ENCODE measurements at regions not wholly inside any gene's neighbourhood (a gene's known extent, or its start where the extent isn't known, plus 50 kb on each side); places are given as distances from the start of the nearest gene placed in this dataset.

- Mint-ChIP-seq H3K4me1 (ENCODE audit: low read depth) (peaks cover 4% of the 10 kb centered on the region), H3K36me3 (ENCODE audit: low read depth) (peaks cover 1% of the 10 kb centered on the region), H3K9me3 (no peaks in the 10 kb centered on the region), H3K27me3 (ENCODE audit: insufficient read depth) (peaks cover 41% of the 10 kb centered on the region), H3K4me3 (no peak overlapping the region), H3K27ac (no peak overlapping the region)
- DNase-seq (ENCODE audit: low spot score) = no peak
- intact Hi-C loops (cut with micrococcal nuclease) = no loop called here
Measured at GRCh38 chr1:207971331-207972219, 60.6 kb upstream of the CD34 start.

GRCh38 chr1:207970329-207971233, 59.7 kb upstream of the CD34 start:
- peaks cover 4% of the 10 kb centered on the region for H3K4me1 Mint-ChIP-seq (ENCODE audit: low read depth)
- H3K36me3 Mint-ChIP-seq (ENCODE audit: low read depth) = peaks cover 1% of the 10 kb centered on the region
- no peaks in the 10 kb centered on the region for H3K9me3 Mint-ChIP-seq
- peaks cover 40% of the 10 kb centered on the region for H3K27me3 Mint-ChIP-seq (ENCODE audit: insufficient read depth)
- intact Hi-C loops (cut with micrococcal nuclease) = no loop called here
- no peak overlapping the region for H3K4me3 Mint-ChIP-seq
- DNase-seq (ENCODE audit: low spot score) = no peak
- H3K27ac Mint-ChIP-seq = no peak overlapping the region

- no peak overlapping the region for H3K4me3 Mint-ChIP-seq
- no peaks in the 10 kb centered on the region for H3K9me3 Mint-ChIP-seq
- peaks cover 4% of the 10 kb centered on the region for H3K4me1 Mint-ChIP-seq (ENCODE audit: low read depth)
- peaks cover 31% of the 10 kb centered on the region for H3K27me3 Mint-ChIP-seq (ENCODE audit: insufficient read depth)
- DNase-seq (ENCODE audit: low spot score) = no peak
- intact Hi-C loops (cut with micrococcal nuclease) = loop anchor here (10.0 kb wide), 1 partner anchor 275 kb away; no protein-coding TSS in a partner anchor
- H3K27ac Mint-ChIP-seq = no peak overlapping the region
- H3K36me3 Mint-ChIP-seq (ENCODE audit: low read depth) = peaks cover 1% of the 10 kb centered on the region
Measured at GRCh38 chr1:207969528-207969927, 58.6 kb upstream of the CD34 start.

- peaks cover 25% of the 10 kb centered on the region for H3K27me3 Mint-ChIP-seq (ENCODE audit: insufficient read depth)
- peaks cover 1% of the 10 kb centered on the region for H3K36me3 Mint-ChIP-seq (ENCODE audit: low read depth)
- DNase-seq (ENCODE audit: low spot score) = no peak
- no peaks in the 10 kb centered on the region for H3K9me3 Mint-ChIP-seq
- intact Hi-C loops (cut with micrococcal nuclease) = loop anchor here (10.0 kb wide), 1 partner anchor 274 kb away; no protein-coding TSS in a partner anchor
- no peak overlapping the region for H3K4me3 Mint-ChIP-seq
- H3K4me1 Mint-ChIP-seq (ENCODE audit: low read depth) = peaks cover 4% of the 10 kb centered on the region
- no peak overlapping the region for H3K27ac Mint-ChIP-seq
Measured at GRCh38 chr1:207968521-207969009, 57.6 kb upstream of the CD34 start.

- no peak for DNase-seq (ENCODE audit: low spot score)
- Mint-ChIP-seq H3K36me3 (ENCODE audit: low read depth) (peaks cover 1% of the 10 kb centered on the region), H3K27ac (no peak overlapping the region), H3K27me3 (ENCODE audit: insufficient read depth) (peaks cover 23% of the 10 kb centered on the region), H3K9me3 (no peaks in the 10 kb centered on the region), H3K4me1 (ENCODE audit: low read depth) (peaks cover 8% of the 10 kb centered on the region), H3K4me3 (no peak overlapping the region)
- intact Hi-C loops (cut with micrococcal nuclease) = loop anchor here (10.0 kb wide), 1 partner anchor 273 kb away; no protein-coding TSS in a partner anchor
Measured at GRCh38 chr1:207967703-207968102, 56.8 kb upstream of the CD34 start.

GRCh38 chr1:207966521-207966920, 55.6 kb upstream of the CD34 start:
- H3K36me3 Mint-ChIP-seq (ENCODE audit: low read depth) = peaks cover 1% of the 10 kb centered on the region
- H3K27ac Mint-ChIP-seq = no peak overlapping the region
- no peaks in the 10 kb centered on the region for H3K9me3 Mint-ChIP-seq
- peaks cover 22% of the 10 kb centered on the region for H3K27me3 Mint-ChIP-seq (ENCODE audit: insufficient read depth)
- no peak for DNase-seq (ENCODE audit: low spot score)
- H3K4me3 Mint-ChIP-seq = no peak overlapping the region
- intact Hi-C loops (cut with micrococcal nuclease) = loop anchor here (10.0 kb wide), 1 partner anchor 272 kb away; no protein-coding TSS in a partner anchor
- H3K4me1 Mint-ChIP-seq (ENCODE audit: low read depth) = peaks cover 15% of the 10 kb centered on the region

GRCh38 chr1:207965392-207966387, 54.8 kb upstream of the CD34 start:
- intact Hi-C loops (cut with micrococcal nuclease) = loop anchor here (10.0 kb wide), 1 partner anchor 271 kb away; no protein-coding TSS in a partner anchor
- peaks cover 15% of the 10 kb centered on the region for H3K4me1 Mint-ChIP-seq (ENCODE audit: low read depth)

GRCh38 chr1:207964195-207964966, 53.5 kb upstream of the CD34 start:
- intact Hi-C loops (cut with micrococcal nuclease) = loop anchor here (10.0 kb wide), 1 partner anchor 270 kb away; no protein-coding TSS in a partner anchor
- no peak for DNase-seq (ENCODE audit: low spot score)
- Mint-ChIP-seq H3K9me3 (no peaks in the 10 kb centered on the region), H3K27ac (peak overlapping the region; percentile 67), H3K27me3 (ENCODE audit: insufficient read depth) (peaks cover 42% of the 10 kb centered on the region), H3K4me1 (ENCODE audit: low read depth) (peaks cover 15% of the 10 kb centered on the region), H3K4me3 (peak overlapping the region; percentile 65), H3K36me3 (ENCODE audit: low read depth) (peaks cover 1% of the 10 kb centered on the region)

More at GRCh38 chr1:207965392-207966387, 54.8 kb upstream of the CD34 start:
- H3K27ac Mint-ChIP-seq = no peak overlapping the region
- no peak overlapping the region for H3K4me3 Mint-ChIP-seq
- DNase-seq (ENCODE audit: low spot score) = no peak
- H3K9me3 Mint-ChIP-seq = no peaks in the 10 kb centered on the region
- H3K36me3 Mint-ChIP-seq (ENCODE audit: low read depth) = peaks cover 1% of the 10 kb centered on the region
- peaks cover 30% of the 10 kb centered on the region for H3K27me3 Mint-ChIP-seq (ENCODE audit: insufficient read depth)

- H3K36me3 Mint-ChIP-seq (ENCODE audit: low read depth) = no peaks in the 10 kb centered on the region
- H3K27me3 Mint-ChIP-seq (ENCODE audit: insufficient read depth) = peaks cover 38% of the 10 kb centered on the region
- intact Hi-C loops (cut with micrococcal nuclease) = loop anchor here (1.0 to 10.0 kb wide), 5 partner anchors 78 to 318 kb away; partner anchors contain the start of gene CR1L
- H3K4me3 Mint-ChIP-seq = peak overlapping the region; percentile 83
- H3K27ac Mint-ChIP-seq = no peak overlapping the region
- DNase-seq (ENCODE audit: low spot score) = peak; percentile 84
- H3K9me3 Mint-ChIP-seq = no peaks in the 10 kb centered on the region
- peaks cover 11% of the 10 kb centered on the region for H3K4me1 Mint-ChIP-seq (ENCODE audit: low read depth)
Measured at GRCh38 chr1:207963427-207964194, 52.7 kb upstream of the CD34 start.

- Mint-ChIP-seq H3K27ac (peak overlapping the region; percentile 74), H3K36me3 (ENCODE audit: low read depth) (no peaks in the 10 kb centered on the region), H3K9me3 (no peaks in the 10 kb centered on the region), H3K27me3 (ENCODE audit: insufficient read depth) (peaks cover 43% of the 10 kb centered on the region), H3K4me1 (ENCODE audit: low read depth) (peaks cover 11% of the 10 kb centered on the region), H3K4me3 (peak overlapping the region; percentile 83)
- intact Hi-C loops (cut with micrococcal nuclease) = loop anchor here (1.0 to 10.0 kb wide), 5 partner anchors 78 to 318 kb away; partner anchors contain the start of gene CR1L
- no peak for DNase-seq (ENCODE audit: low spot score)
Measured at GRCh38 chr1:207962716-207963426, 51.9 kb upstream of the CD34 start.
